Activated CD4-positive, alpha-beta T cell treated with anti-CD3 and anti-CD28 coated beads, Interleukin-2, amount 10 ng/mL, durations not matched to agents 24 days and 14 days (primary cell): ENCODE measurements at regions not wholly inside any gene's neighbourhood (a gene's known extent, or its start where the extent isn't known, plus 50 kb on each side); places are given as distances from the start of the nearest gene placed in this dataset.

ENCODE experiments used
- DNase-seq: peaks from one replicate; pipeline ENCODE4 v3.0.0; 2022
- H3K27ac Mint-ChIP-seq: one replicate; pipeline ENCODE4 v1.8.0; 2022; ENCODE audit warnings: mild to moderate bottlenecking, mixed read lengths
- H3K27me3 Mint-ChIP-seq: one replicate; pipeline ENCODE4 v1.8.0; 2022; ENCODE audit warnings: mixed read lengths
- H3K36me3 Mint-ChIP-seq: one replicate; pipeline ENCODE4 v1.8.0; 2022; ENCODE audit warnings: low read depth, mild to moderate bottlenecking, mixed read lengths
- H3K4me1 Mint-ChIP-seq: one replicate; pipeline ENCODE4 v1.8.0; 2021; ENCODE audit warnings: mixed read lengths
- H3K4me3 Mint-ChIP-seq: one replicate; pipeline ENCODE4 v1.8.0; 2022; ENCODE audit warnings: mild to moderate bottlenecking, moderate library complexity, mixed read lengths
- H3K9me3 Mint-ChIP-seq: one replicate; pipeline ENCODE4 v1.8.0; 2021; ENCODE audit warnings: mixed read lengths
- intact Hi-C: fragments of 100-400 bp; cut with micrococcal nuclease; formaldehyde crosslinking; loops from one replicate; pipeline ENCODE4 v1.15.1; 2023

DNA sequence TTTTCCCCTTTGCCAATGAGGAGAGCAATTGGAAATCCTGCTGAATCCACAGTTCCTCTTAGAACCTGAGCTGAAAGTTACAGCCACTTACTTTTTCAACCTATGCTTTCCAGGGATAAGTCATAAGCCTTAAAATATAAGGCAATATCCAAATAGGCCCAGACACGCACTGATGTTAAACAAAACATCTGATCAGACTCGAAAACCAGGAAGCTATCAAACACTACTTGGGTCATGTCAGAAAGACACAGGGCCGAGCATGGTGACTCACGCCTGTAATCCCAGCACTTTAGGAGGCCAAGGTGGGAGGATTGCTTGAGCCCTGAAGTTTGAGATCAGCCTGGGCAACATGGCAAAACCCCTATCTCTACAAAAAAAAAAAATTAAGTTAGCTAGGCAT is 192.1 kb downstream of the SP3 start:
- Mint-ChIP-seq H3K4me3 (no peak overlapping the region), H3K36me3 (no peaks in the 10 kb centered on the region), H3K27ac (no peak overlapping the region), H3K4me1 (no peaks in the 10 kb centered on the region), H3K27me3 (peaks cover 7% of the 10 kb centered on the region), H3K9me3 (no peaks in the 10 kb centered on the region)
- intact Hi-C loops: no loop called here
- no peak for DNase-seq

DNA sequence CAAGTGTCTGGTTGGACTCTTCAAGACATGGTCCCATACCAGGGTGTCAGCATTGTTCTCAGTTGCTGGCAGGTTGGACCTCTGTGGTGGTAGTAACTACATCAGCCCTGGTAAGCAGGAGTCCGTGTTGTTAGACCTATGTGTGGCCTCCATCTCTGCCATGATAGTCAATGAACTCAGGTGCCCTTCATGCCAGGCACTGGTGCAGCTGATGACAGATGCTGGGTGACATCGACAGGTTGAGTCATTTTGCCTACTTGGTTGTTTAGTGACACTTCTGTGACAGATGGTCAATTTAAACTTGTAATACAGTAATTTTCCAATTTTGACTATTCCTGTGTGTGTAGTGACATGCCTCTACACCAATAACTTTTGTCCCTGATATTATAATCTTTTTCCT is 189.7 kb downstream of the SP3 start:
- H3K9me3 Mint-ChIP-seq: no peaks in the 10 kb centered on the region
- intact Hi-C loops: no loop called here
- no peaks in the 10 kb centered on the region for H3K36me3 Mint-ChIP-seq
- H3K4me3 Mint-ChIP-seq: no peak overlapping the region
- H3K4me1 Mint-ChIP-seq: no peaks in the 10 kb centered on the region
- peaks cover 5% of the 10 kb centered on the region for H3K27me3 Mint-ChIP-seq
- no peak overlapping the region for H3K27ac Mint-ChIP-seq
- DNase-seq: no peak

DNA sequence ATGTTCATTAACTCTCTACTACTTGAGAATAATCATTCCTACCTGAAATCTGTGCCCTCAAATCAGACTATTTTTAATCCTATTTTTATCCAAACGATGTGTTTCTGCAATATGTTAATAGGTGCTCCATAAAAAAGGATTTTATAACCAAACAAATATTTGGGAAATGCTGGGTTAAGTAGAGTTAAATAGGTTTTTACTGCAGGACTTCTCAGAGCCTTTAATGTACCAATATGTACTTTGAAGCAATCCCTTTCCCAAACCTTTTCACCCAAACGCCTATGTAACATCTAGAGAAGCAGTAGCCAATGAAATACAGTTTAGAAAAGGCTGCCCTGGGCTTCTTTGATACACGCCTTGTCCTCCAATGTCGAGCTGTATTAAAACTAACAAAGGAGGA is 182.5 kb downstream of the SP3 start:
- DNase-seq: no peak
- Mint-ChIP-seq H3K27ac (no peak overlapping the region), H3K27me3 (peaks cover 11% of the 10 kb centered on the region), H3K4me1 (no peaks in the 10 kb centered on the region), H3K4me3 (no peak overlapping the region), H3K36me3 (no peaks in the 10 kb centered on the region), H3K9me3 (no peaks in the 10 kb centered on the region)
- intact Hi-C loops: no loop called here

DNA sequence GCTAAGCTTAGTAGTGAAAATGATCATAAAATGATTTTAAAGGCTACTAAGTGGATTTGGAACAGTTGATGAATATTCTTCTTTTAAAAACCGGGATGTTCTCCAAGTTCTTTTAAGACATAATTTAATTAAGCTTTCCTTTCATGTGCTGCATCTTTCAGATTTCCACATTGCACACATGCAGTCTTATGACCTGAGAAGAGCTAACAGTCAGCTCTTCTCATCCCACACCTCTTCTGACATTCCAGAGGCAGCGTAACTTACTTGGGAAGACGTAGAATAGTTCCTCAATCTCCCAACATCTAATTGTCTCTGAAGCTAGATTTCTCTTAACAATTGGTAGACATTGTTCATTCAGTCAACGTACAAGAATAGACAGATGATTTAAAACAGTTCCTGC is 181.8 kb downstream of the SP3 start:
- no peak overlapping the region for H3K4me3 Mint-ChIP-seq
- intact Hi-C loops: no loop called here
- DNase-seq: no peak
- H3K9me3 Mint-ChIP-seq: no peaks in the 10 kb centered on the region
- no peaks in the 10 kb centered on the region for H3K4me1 Mint-ChIP-seq
- no peak overlapping the region for H3K27ac Mint-ChIP-seq
- H3K27me3 Mint-ChIP-seq: peaks cover 11% of the 10 kb centered on the region
- H3K36me3 Mint-ChIP-seq: no peaks in the 10 kb centered on the region

DNA sequence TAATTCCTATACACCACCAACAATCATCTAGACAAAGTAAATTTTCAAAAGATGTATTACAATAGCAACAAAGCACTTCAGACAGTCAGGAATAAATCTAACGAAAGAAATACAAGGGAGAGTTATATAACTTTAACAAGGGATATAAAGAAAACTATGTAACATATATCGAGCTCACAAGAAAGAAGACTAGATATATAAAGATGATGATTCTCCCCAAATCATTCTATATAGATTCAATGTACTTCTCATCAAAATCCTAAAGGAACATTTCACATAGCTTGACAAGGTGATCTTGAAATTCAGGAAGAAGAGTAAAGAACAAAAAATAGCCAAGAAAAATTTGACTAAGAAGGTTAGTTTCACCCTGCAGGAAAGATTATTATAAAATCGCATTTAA is 179.4 kb downstream of the SP3 start:
- Mint-ChIP-seq H3K4me3 (no peak overlapping the region), H3K27me3 (peaks cover 10% of the 10 kb centered on the region), H3K36me3 (no peaks in the 10 kb centered on the region), H3K4me1 (no peaks in the 10 kb centered on the region), H3K9me3 (no peaks in the 10 kb centered on the region), H3K27ac (no peak overlapping the region)
- intact Hi-C loops: no loop called here
- DNase-seq: no peak

DNA sequence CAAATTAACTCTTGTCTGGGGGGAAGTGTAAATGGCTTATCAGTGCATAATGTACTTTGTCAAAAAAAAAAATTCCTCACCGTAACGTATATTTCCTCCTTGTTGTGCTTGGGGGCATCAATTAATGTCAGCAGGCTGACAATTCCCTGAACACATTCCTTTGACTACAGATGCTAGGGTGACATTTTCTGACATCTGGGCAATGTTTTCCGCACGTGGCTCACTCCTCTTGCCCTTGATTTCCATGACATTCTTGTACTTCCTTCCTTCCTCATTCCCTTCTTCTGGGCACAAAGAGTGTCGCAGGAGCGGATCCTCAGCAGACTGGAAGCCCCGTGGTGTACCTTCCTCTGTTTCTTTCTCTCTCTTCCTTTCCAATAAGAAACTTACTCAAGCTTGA is 173.7 kb downstream of the SP3 start:
- Mint-ChIP-seq H3K27ac (no peak overlapping the region), H3K4me1 (no peaks in the 10 kb centered on the region), H3K4me3 (no peak overlapping the region), H3K9me3 (no peaks in the 10 kb centered on the region), H3K27me3 (peaks cover 35% of the 10 kb centered on the region), H3K36me3 (no peaks in the 10 kb centered on the region)
- DNase-seq: no peak
- intact Hi-C loops: no loop called here

DNA sequence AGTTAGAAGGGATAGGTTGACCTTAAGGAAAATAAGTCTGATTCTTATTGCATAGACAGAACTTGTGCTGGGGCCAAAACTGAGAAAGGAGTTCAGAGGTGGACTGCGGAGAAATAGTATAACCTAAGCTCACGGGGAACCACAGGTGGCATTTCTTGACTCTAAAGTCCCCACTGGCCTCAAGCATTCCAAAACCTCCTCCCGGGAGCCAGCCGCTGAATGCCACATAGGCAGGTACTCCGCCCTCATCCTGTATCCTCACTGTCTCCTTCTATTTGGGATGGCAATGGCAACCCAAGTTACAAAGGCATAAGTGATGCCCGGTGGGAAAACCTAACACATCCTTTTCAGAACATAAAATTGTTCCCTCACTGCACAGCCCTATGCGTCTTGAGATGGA is 173.0 kb downstream of the SP3 start:
- intact Hi-C loops: no loop called here
- H3K36me3 Mint-ChIP-seq: no peaks in the 10 kb centered on the region
- H3K27ac Mint-ChIP-seq: no peak overlapping the region
- no peak overlapping the region for H3K4me3 Mint-ChIP-seq
- H3K4me1 Mint-ChIP-seq: no peaks in the 10 kb centered on the region
- no peaks in the 10 kb centered on the region for H3K9me3 Mint-ChIP-seq
- peaks cover 37% of the 10 kb centered on the region for H3K27me3 Mint-ChIP-seq
- no peak for DNase-seq

DNA sequence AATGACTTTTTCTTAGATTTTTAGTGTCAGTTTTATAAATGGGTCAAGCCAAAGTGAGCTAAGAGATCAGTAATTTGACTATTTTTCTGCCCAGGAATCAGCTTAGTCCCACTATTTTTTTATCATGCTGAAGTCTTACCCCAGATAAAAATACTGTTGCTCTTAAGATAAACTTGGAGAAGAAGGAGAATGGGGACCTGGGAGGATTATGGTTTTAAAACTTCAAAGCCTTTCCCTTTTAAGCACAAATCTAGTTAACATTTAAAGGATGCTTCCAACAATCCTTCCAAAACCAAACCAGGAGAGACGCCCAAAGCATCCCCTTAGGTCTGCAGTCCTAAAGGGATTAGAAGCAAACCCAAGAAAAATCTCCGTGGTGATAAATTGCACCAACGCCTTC is 172.4 kb downstream of the SP3 start:
- no peak overlapping the region for H3K27ac Mint-ChIP-seq

DNA sequence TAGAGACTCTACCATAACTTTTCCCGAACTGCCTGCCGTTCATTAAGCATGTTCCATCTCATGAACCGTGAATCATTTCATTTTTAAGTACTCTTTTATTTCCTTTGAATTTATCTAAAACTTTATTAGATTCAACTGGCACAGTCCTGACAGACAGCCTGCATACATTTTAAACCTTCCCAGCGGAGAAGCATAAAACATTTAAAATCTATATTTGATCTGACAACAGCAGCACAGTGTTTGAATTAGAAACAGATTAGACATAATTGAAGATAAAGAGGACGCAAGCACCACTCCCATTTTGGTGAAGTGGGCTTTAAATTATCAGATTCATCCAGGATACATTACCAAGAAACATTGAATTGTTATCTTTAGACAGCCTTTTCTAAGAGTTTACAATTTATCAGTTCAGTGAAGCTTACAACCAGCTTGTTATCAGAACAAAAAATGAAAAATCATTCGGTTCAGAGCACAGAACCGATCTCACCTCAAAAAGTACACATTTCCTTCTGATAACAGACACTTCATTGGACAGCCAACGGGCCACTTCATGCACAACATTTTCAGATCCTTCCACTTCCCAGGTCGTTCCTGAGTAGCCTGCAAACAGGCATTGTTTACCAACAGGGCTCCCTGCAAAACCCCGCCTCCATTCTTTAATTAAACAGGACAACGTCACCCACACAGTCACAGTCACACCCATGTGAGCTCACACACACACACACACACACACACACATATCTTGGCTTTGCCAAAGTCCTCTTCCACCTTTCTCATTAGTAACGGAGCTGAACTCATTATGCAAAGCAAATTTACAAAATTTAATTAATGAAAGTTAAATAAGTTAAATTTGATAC is 171.2 kb downstream of the SP3 start:
- H3K4me3 Mint-ChIP-seq: no peak overlapping the region
- no peaks in the 10 kb centered on the region for H3K4me1 Mint-ChIP-seq
- no peaks in the 10 kb centered on the region for H3K9me3 Mint-ChIP-seq
- H3K27ac Mint-ChIP-seq: no peak overlapping the region
- DNase-seq: no peak
- H3K27me3 Mint-ChIP-seq: peaks cover 39% of the 10 kb centered on the region
- intact Hi-C loops: no loop called here
- no peaks in the 10 kb centered on the region for H3K36me3 Mint-ChIP-seq

More for the DNA sequence above, 172.4 kb downstream of the SP3 start:
- no peak overlapping the region for H3K4me3 Mint-ChIP-seq
- DNase-seq: no peak
- H3K4me1 Mint-ChIP-seq: no peaks in the 10 kb centered on the region
- intact Hi-C loops: no loop called here
- H3K27me3 Mint-ChIP-seq: peaks cover 37% of the 10 kb centered on the region
- no peaks in the 10 kb centered on the region for H3K9me3 Mint-ChIP-seq
- H3K36me3 Mint-ChIP-seq: no peaks in the 10 kb centered on the region

DNA sequence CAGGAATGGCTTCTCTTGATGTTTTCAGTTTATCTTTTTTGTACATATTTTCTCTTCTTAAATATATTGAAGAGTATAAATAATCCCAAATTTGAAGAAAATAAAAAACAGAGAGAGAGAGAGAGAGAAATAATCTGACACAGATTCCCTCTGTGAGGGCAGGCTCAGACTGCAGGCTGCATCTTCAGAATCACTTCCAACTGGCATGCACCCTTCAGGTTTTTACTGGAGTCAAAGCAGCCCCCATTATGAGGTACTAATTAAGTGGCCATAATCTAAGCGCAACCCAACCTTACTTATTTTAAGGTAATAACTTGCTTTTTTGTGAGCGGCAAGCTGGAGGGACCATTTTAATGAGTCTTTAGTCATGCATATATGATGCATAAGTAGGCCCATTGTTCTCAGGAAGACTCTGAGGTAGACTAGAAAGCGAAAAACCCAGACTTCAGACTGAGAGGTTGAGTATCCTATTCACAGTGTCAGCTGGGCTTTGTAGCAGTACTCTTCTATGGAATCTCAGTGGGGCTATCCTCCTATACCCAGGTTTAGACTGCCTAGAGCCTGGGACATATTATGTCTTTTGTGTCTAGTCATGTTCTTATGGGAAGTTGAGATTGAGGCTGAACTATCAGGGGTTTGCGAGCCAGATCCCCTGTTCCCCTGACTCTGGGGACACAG is 167.4 kb downstream of the SP3 start:
- H3K4me1 Mint-ChIP-seq: no peaks in the 10 kb centered on the region
- H3K27ac Mint-ChIP-seq: no peak overlapping the region
- intact Hi-C loops: no loop called here
- no peak for DNase-seq
- H3K4me3 Mint-ChIP-seq: no peak overlapping the region
- no peaks in the 10 kb centered on the region for H3K9me3 Mint-ChIP-seq
- peaks cover 27% of the 10 kb centered on the region for H3K27me3 Mint-ChIP-seq
- no peaks in the 10 kb centered on the region for H3K36me3 Mint-ChIP-seq

DNA sequence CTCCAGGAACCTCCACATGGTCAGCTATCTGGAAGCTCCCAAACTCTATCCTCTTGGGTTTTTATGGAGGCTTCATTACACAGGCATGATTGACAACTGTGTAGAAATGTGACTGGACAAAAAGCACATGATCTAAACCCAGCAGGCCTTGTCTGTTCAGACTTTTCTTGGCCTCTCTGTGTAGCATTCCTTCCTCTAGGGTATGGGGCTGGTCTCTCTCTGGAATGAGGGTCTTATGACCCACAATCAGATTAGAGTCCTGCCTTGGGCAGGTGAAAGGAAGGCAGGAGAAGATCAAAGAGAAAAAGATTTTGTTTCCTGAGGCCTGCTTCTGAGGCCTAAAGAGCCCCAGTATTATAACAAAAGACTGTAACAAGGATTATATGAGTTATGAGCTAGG is 162.7 kb downstream of the SP3 start:
- peaks cover 5% of the 10 kb centered on the region for H3K27me3 Mint-ChIP-seq
- no peaks in the 10 kb centered on the region for H3K36me3 Mint-ChIP-seq
- intact Hi-C loops: no loop called here
- H3K4me1 Mint-ChIP-seq: no peaks in the 10 kb centered on the region
- no peak for DNase-seq
- no peak overlapping the region for H3K4me3 Mint-ChIP-seq
- H3K27ac Mint-ChIP-seq: no peak overlapping the region
- no peaks in the 10 kb centered on the region for H3K9me3 Mint-ChIP-seq

DNA sequence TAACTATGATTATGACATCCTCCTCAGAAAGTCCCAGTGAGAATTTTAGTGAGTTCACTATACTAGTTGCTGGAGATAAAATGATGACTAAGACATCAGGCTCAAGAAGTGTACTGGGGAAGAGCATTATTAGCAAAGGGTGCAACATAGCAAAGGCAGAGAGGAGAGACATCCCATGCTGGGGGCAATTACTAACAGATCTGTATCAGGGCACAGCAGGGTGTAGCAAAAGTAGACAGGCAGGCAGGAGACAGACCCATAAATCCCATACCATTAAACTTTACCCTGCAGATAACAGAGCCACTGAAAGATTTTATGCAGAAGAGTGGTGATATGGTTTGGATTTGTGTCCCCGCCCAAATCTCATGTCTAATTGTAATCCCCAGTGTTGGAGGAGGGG is 161.7 kb downstream of the SP3 start:
- H3K4me3 Mint-ChIP-seq: no peak overlapping the region
- H3K36me3 Mint-ChIP-seq: no peaks in the 10 kb centered on the region
- DNase-seq: no peak
- intact Hi-C loops: no loop called here
- peaks cover 3% of the 10 kb centered on the region for H3K9me3 Mint-ChIP-seq
- H3K4me1 Mint-ChIP-seq: no peaks in the 10 kb centered on the region
- peaks cover 3% of the 10 kb centered on the region for H3K27me3 Mint-ChIP-seq
- no peak overlapping the region for H3K27ac Mint-ChIP-seq

DNA sequence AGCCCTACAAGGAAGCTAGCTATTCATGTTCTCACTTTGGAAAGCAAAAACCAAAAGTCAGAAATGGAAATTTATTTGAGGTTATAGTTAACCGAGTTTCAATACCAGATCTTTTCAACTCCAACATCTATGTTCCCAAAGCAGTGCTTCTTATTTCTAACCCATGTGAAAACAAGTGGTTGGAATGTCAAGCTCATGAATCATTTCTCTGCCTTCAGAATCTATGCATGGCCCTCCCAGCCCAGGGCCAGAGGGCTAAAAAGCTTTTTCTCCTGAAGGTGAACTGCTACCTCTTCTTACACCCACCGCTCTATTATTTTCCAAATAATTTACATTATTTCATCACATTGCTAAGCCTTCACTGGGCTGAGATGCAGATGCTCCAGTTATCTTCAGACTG is 158.4 kb downstream of the SP3 start:
- intact Hi-C loops: no loop called here
- Mint-ChIP-seq H3K9me3 (peaks cover 3% of the 10 kb centered on the region), H3K36me3 (no peaks in the 10 kb centered on the region), H3K4me3 (no peak overlapping the region), H3K27me3 (peaks cover 3% of the 10 kb centered on the region), H3K27ac (no peak overlapping the region), H3K4me1 (no peaks in the 10 kb centered on the region)
- no peak for DNase-seq

DNA sequence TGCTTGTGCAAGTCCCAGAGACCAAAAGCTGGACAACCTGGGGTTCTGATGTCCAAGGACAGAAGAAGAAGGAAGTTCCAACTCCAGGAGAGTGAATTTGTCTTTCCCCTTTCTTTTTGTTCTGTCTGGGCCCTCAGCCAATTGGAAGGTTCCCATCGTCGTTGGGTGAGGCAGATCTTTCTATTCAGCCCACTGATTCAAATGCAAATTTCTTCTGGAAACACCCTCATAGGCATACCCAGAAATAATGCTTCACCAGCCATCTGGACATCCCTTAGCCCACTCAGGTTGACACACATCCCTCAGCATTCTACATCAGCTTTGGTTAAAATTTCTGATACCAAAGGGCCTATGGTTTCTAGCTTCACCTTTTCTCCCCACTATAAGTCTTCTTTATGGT is 156.5 kb downstream of the SP3 start:
- peaks cover 2% of the 10 kb centered on the region for H3K27me3 Mint-ChIP-seq
- no peak overlapping the region for H3K4me3 Mint-ChIP-seq
- H3K36me3 Mint-ChIP-seq: no peaks in the 10 kb centered on the region
- no peaks in the 10 kb centered on the region for H3K4me1 Mint-ChIP-seq
- intact Hi-C loops: no loop called here
- H3K27ac Mint-ChIP-seq: no peak overlapping the region
- peaks cover 3% of the 10 kb centered on the region for H3K9me3 Mint-ChIP-seq
- no peak for DNase-seq

DNA sequence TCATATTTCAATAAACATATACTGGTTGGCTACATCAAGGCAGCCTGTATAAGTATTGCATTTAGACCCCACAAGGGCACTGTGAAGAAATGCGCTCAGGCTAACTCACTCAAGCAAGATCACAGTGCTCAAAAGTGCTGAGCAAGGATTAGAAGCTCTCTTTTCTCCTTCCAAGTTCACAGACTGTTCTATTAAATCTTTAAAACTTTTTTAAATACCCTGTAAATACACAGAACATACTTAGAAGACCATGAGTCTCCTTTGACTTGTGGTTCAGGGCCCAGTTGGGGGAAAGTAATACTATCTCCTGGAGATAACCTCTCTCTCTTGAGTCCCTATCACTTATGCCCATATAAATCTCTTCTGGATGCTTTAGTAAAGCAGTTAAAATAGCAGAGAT is 152.9 kb downstream of the SP3 start:
- Mint-ChIP-seq H3K9me3 (peaks cover 3% of the 10 kb centered on the region), H3K4me1 (no peaks in the 10 kb centered on the region), H3K27me3 (no peaks in the 10 kb centered on the region), H3K36me3 (no peaks in the 10 kb centered on the region), H3K27ac (no peak overlapping the region), H3K4me3 (no peak overlapping the region)
- no peak for DNase-seq
- intact Hi-C loops: no loop called here
